ENCODE measurements at regions not wholly inside any gene's neighbourhood (a gene's known extent, or its start where the extent isn't known, plus 50 kb on each side); places are given as distances from the start of the nearest gene placed in this dataset.

DNA sequence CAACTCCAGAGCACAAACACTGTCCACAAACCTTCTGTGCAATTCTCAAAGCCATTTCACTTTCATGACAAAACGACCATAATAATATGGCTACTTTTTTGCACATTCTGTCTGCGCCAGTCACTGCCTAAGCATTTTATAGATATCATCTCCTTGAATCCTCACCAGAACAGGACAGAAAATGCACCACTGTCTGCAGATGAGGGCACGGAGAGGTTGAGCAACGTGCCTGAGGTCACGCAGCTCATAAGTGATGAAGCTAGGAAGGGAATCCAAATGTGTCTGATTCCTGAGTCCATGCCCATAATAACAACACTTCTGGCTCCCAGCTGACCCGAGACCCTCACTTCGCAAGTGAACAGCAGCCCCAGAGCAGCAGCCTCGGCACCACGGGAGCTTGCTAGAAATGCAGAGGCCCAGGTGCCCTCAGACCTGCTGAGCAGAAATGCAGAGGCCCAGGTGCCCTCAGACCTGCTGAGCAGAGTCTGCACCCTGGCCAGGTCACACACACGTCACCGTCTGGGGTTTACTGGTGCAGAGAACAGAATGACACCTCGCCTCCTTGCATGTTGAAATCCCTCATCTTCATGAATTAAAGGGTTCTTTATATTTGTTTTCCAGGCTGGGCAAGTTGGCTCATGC, 265.2 kb downstream of the BMP7 start:
- RAD21 ChIA-PET (ENCODE audit: unreplicated experiment): no interaction called here
- Histone ChIP-seq H2AFZ (ENCODE audit: control insufficient read depth, low read depth, low read length) (no peak overlapping the region), H3K4me2 (ENCODE audit: control insufficient read depth, insufficient read depth) (no peak overlapping the region), H3K9ac (ENCODE audit: control insufficient read depth, insufficient read depth, low read length) (no peak overlapping the region), H3K9me3 (replicated peaks; ENCODE audit: control insufficient read depth, insufficient read depth, low read length) (peaks cover 2% of the 10 kb centered on the region; the same call in 2 of the 3 replicates), H3K4me3 (no peak overlapping the region), H3K4me1 (ENCODE audit: control insufficient read depth, insufficient read depth, low read length) (no peaks in the 10 kb centered on the region), H4K20me1 (ENCODE audit: control insufficient read depth, insufficient read depth) (no peaks in the 10 kb centered on the region; the same call in 1 of the 2 replicates), H3K27ac (ENCODE audit: control insufficient read depth, insufficient read depth) (no peak overlapping the region), H3K79me2 (ENCODE audit: control insufficient read depth, insufficient read depth, low read length) (no peaks in the 10 kb centered on the region), H3K36me3 (ENCODE audit: control insufficient read depth in 2 of 2, insufficient read depth in 2 of 2, low read length in 1 of 2) (no peaks in the 10 kb centered on the region), H3K27me3 (replicated peaks in 1 of 2; ENCODE audit: control insufficient read depth in 2 of 2, insufficient read depth in 2 of 2, low read length in 1 of 2) (no peaks in the 10 kb centered on the region; a peak in 1 of 4 replicates)
- POLR2A ChIA-PET: no interaction called here
- no TSS peak for BruUV-seq (replicated peaks)
- CTCF ChIA-PET: no interaction called here
- no peak for TF ChIP-seq CEBPB (IDR thresholded peaks at IDR 0.05; ENCODE audit: borderline replicate concordance in 1 of 2, low read depth in 2 of 2, low read length in 2 of 2)
- TF ChIP-seq, protein P1, sequence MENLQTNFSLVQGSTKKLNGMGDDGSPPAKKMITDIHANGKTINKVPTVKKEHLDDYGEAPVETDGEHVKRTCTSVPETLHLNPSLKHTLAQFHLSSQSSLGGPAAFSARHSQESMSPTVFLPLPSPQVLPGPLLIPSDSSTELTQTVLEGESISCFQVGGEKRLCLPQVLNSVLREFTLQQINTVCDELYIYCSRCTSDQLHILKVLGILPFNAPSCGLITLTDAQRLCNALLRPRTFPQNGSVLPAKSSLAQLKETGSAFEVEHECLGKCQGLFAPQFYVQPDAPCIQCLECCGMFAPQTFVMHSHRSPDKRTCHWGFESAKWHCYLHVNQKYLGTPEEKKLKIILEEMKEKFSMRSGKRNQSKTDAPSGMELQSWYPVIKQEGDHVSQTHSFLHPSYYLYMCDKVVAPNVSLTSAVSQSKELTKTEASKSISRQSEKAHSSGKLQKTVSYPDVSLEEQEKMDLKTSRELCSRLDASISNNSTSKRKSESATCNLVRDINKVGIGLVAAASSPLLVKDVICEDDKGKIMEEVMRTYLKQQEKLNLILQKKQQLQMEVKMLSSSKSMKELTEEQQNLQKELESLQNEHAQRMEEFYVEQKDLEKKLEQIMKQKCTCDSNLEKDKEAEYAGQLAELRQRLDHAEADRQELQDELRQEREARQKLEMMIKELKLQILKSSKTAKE (IDR thresholded peaks at IDR 0.05; ENCODE audit: low read depth, poor library complexity, severe bottlenecking): no peak
- TF ChIP-seq EP300 (IDR thresholded peaks at IDR 0.05; ENCODE audit: borderline replicate concordance in 1 of 2, control insufficient read depth in 1 of 2, low read depth in 2 of 2, low read length in 2 of 2): no peak
- no peak for TF ChIP-seq CBFB (IDR thresholded peaks at IDR 0.05; ENCODE audit: low read depth)
- no peak for TF ChIP-seq SUPT20H (IDR thresholded peaks at IDR 0.05; ENCODE audit: borderline replicate concordance, control insufficient read depth, low read depth, low read length)
- no peak for TF ChIP-seq ZNF384 (IDR thresholded peaks at IDR 0.05; ENCODE audit: borderline replicate concordance, low read depth, low read length)
- TF ChIP-seq ESRRA (IDR thresholded peaks at IDR 0.05; ENCODE audit: low read length): no peak
- TF ChIP-seq SMAD5 (IDR thresholded peaks at IDR 0.05; ENCODE audit: low read depth): no peak
- no peak for TF ChIP-seq NRF1 (conservative IDR thresholded peaks at IDR 0.05; ENCODE audit: low read depth, low read length)
- TF ChIP-seq ATF7 (IDR thresholded peaks at IDR 0.05; ENCODE audit: low read depth): no peak
- no peak for TF ChIP-seq CREM (IDR thresholded peaks at IDR 0.05; ENCODE audit: low read depth)
- TF ChIP-seq MYB (IDR thresholded peaks at IDR 0.05; ENCODE audit: borderline replicate concordance, low read depth, low read length): no peak
- in situ Hi-C loops (cut with MboI): no loop called here
- ATAC-seq (no peak), FAIRE-seq (no peak), DNase-seq (ENCODE audit: low read depth, low spot score) (no peak)
- SMC1A ChIA-PET (ENCODE audit: uncharacterized antibody, unreplicated experiment): no interaction called here
- intact Hi-C loops (cut with micrococcal nuclease; ENCODE audit: unreplicated experiment): no loop called here
- 45% methylated on average over 12 of the region's 12 CpGs for WGBS (ENCODE audit: insufficient coverage, insufficient replicate concordance, low lambda C conversion rate, missing lambda C conversion rate)
